GM06990 (cell line): ENCODE measurements at regions not wholly inside any gene's neighbourhood (a gene's known extent, or its start where the extent isn't known, plus 50 kb on each side); places are given as distances from the start of the nearest gene placed in this dataset.
"Not testable (repeated sequence)": the region's sequence is repeated elsewhere in the genome, so short reads cannot be mapped to it uniquely, and the experiment has no call there.

Experiments
- DNase-seq: peaks from one replicate; pipeline ENCODE4 v3.0.0-alpha.2; 2011; ENCODE audit not compliant: insufficient read length; ENCODE audit errors: extremely low read depth
- H3K27me3 ChIP-seq: replicated peaks from 2 replicates; pipeline ENCODE4 v1.6.0; 2011; ENCODE audit warnings: low read length; ENCODE audit not compliant: control insufficient read depth, insufficient read depth
- H3K36me3 ChIP-seq: 2 replicates; pipeline ENCODE4 v1.5.1; 2011; ENCODE audit warnings: low read length; ENCODE audit not compliant: control insufficient read depth, insufficient read depth
- H3K4me3 ChIP-seq: replicated peaks from 2 replicates; pipeline ENCODE4 v1.5.1; 2011; ENCODE audit warnings: low read depth, mild to moderate bottlenecking, control low read depth, low read length
- CTCF ChIP-seq: IDR thresholded peaks from 2 replicates; pipeline ENCODE4 v1.5.1; 2011; ENCODE audit warnings: low read length, control low read depth, mild to moderate bottlenecking, inconsistent platforms; ENCODE audit not compliant: insufficient read depth, poor library complexity, severe bottlenecking

- no peak for TF ChIP-seq CTCF
Observed at GRCh38 chr1:218510153-218510772, 165.1 kb downstream of the TGFB2 start.

GRCh38 chr1:218513328-218513727 is 168.2 kb downstream of the TGFB2 start:
- no peak for DNase-seq
- Histone ChIP-seq H3K4me3 (no peak overlapping the region), H3K27me3 (no peaks in the 10 kb centered on the region; the same call in 1 of the 2 replicates), H3K36me3 (no peaks in the 10 kb centered on the region)
- no peak for TF ChIP-seq CTCF

More at GRCh38 chr1:218510153-218510772, 165.1 kb downstream of the TGFB2 start:
- Histone ChIP-seq H3K4me3 (no peak overlapping the region), H3K36me3 (no peaks in the 10 kb centered on the region), H3K27me3 (no peaks in the 10 kb centered on the region)
- DNase-seq = no peak

- DNase-seq = no peak
- Histone ChIP-seq H3K27me3 (no peaks in the 10 kb centered on the region; the same call in 1 of the 2 replicates), H3K4me3 (no peak overlapping the region), H3K36me3 (no peaks in the 10 kb centered on the region)
- TF ChIP-seq CTCF = no peak
Observed at GRCh38 chr1:218514689-218515088, 169.6 kb downstream of the TGFB2 start.

- no peak for DNase-seq
- TF ChIP-seq CTCF = no peak
- Histone ChIP-seq H3K36me3 (no peaks in the 10 kb centered on the region), H3K4me3 (no peak overlapping the region), H3K27me3 (no peaks in the 10 kb centered on the region; the same call in 1 of the 2 replicates)
Observed at GRCh38 chr1:218516526-218516925, 171.4 kb downstream of the TGFB2 start.

GRCh38 chr1:218517459-218517858 is 172.3 kb downstream of the TGFB2 start:
- no peak for TF ChIP-seq CTCF
- no peak overlapping the region for H3K4me3 ChIP-seq
- DNase-seq = no peak
- H3K27me3 ChIP-seq = no peaks in the 10 kb centered on the region; the same call in 1 of the 2 replicates
- no peaks in the 10 kb centered on the region for H3K36me3 ChIP-seq

- no peaks in the 10 kb centered on the region; the same call in 1 of the 2 replicates for H3K27me3 ChIP-seq
- H3K4me3 ChIP-seq = no peak overlapping the region
- no peaks in the 10 kb centered on the region for H3K36me3 ChIP-seq
- DNase-seq = no peak
- TF ChIP-seq CTCF = no peak
Observed at GRCh38 chr1:218518216-218518740, 173.1 kb downstream of the TGFB2 start.

GRCh38 chr1:218520646-218521045 is 175.5 kb downstream of the TGFB2 start:
- H3K4me3 ChIP-seq, H3K27me3 ChIP-seq, DNase-seq, H3K36me3 ChIP-seq: not testable (repeated sequence)
